Fibroblast of lung (primary cell): ENCODE measurements at regions not wholly inside any gene's neighbourhood (a gene's known extent, or its start where the extent isn't known, plus 50 kb on each side); places are given as distances from the start of the nearest gene placed in this dataset.
A peak's percentile ranks its signal among the peaks of the same experiment; 100 is the strongest.

Experiments used
- DNase-seq, 2 donors: peaks; one replicate each; pipeline versions ENCODE4 v3.0.0 to v3.0.0-alpha.2; 2010; ENCODE audit warnings: low read depth in 2 of 2
- H2AFZ ChIP-seq: 2 replicates; pipeline ENCODE4 v1.5.1; 2012; ENCODE audit warnings: low read length, control low read depth, inconsistent platforms
- H3K27ac ChIP-seq: 2 replicates; pipeline ENCODE4 v1.5.1; 2011; ENCODE audit warnings: low read length, control low read depth; ENCODE audit not compliant: insufficient read depth
- H3K27me3 ChIP-seq: 2 replicates; pipeline ENCODE4 v1.5.1; 2011; ENCODE audit warnings: mild to moderate bottlenecking, low read length; ENCODE audit not compliant: control insufficient read depth, insufficient read depth
- H3K36me3 ChIP-seq: 2 replicates; pipeline ENCODE4 v1.5.1; 2011; ENCODE audit warnings: low read length; ENCODE audit not compliant: control insufficient read depth, insufficient read depth
- H3K4me1 ChIP-seq: 2 replicates; pipeline ENCODE4 v1.5.1; 2011; ENCODE audit warnings: low read length; ENCODE audit not compliant: control insufficient read depth, insufficient read depth; ENCODE audit errors: extremely low read depth
- H3K4me2 ChIP-seq: 2 replicates; pipeline ENCODE4 v1.5.1; 2011; ENCODE audit warnings: low read length, control low read depth; ENCODE audit not compliant: insufficient read depth; ENCODE audit errors: extremely low read depth
- H3K4me3 ChIP-seq, 4 experiments: fragments of 200-600 bp in 1 of 4; sonication (generic) in 1 of 4; replicated peaks in 1 of 4; 2 replicates each; pipeline ENCODE4 v1.5.1; 2011 to 2016; ENCODE audit warnings: low read length in 4 of 4, low read depth in 3 of 4, mild to moderate bottlenecking in 3 of 4, control low read depth in 2 of 4, inconsistent platforms in 1 of 4, mixed read lengths in 1 of 4; ENCODE audit not compliant: insufficient read depth in 1 of 4; ENCODE audit errors: control extremely low read depth in 1 of 4
- H3K79me2 ChIP-seq: 2 replicates; pipeline ENCODE4 v1.5.1; 2012; ENCODE audit warnings: mild to moderate bottlenecking, low read length, inconsistent platforms; ENCODE audit not compliant: control insufficient read depth, insufficient read depth
- H3K9ac ChIP-seq: 2 replicates; pipeline ENCODE4 v1.5.1; 2011; ENCODE audit warnings: mild to moderate bottlenecking, low read length, control low read depth; ENCODE audit not compliant: insufficient read depth
- H3K9me3 ChIP-seq: 2 replicates; pipeline ENCODE4 v1.5.1; 2012; ENCODE audit warnings: low read depth, low read length; ENCODE audit not compliant: control insufficient read depth, insufficient read depth
- H4K20me1 ChIP-seq: 2 replicates; pipeline ENCODE4 v1.5.1; 2011; ENCODE audit warnings: low read length; ENCODE audit not compliant: control insufficient read depth, insufficient read depth; ENCODE audit errors: extremely low read depth
- EZH2 ChIP-seq: IDR thresholded peaks from 2 replicates; pipeline ENCODE4 v1.5.1; 2012; ENCODE audit warnings: low read length, control low read depth, mild to moderate bottlenecking; ENCODE audit errors: missing control alignments
- TF ChIP-seq, protein P1 (sequence below), 2 donors: IDR thresholded peaks in 1 of 2; conservative IDR thresholded peaks in 1 of 2; 1 replicate in 1 of 2; 2 replicates in 1 of 2; pipeline ENCODE4 v1.5.1; 2011 to 2012; ENCODE audit warnings: low read length in 2 of 2, control low read depth in 1 of 2, inconsistent platforms in 1 of 2, low read depth in 1 of 2, mild to moderate bottlenecking in 1 of 2

GRCh38 chr21:24903994-24904635 is 703.2 kb downstream of the MRPL39 start:
- no peak overlapping the region for H3K4me2 ChIP-seq
- H3K4me1 ChIP-seq = no peaks in the 10 kb centered on the region
- no peak overlapping the region for H3K27ac ChIP-seq
- no peaks in the 10 kb centered on the region for H4K20me1 ChIP-seq
- H3K36me3 ChIP-seq = no peaks in the 10 kb centered on the region
- DNase-seq = peak in 1 of 2 donors; percentile 22
- TF ChIP-seq, protein P1, sequence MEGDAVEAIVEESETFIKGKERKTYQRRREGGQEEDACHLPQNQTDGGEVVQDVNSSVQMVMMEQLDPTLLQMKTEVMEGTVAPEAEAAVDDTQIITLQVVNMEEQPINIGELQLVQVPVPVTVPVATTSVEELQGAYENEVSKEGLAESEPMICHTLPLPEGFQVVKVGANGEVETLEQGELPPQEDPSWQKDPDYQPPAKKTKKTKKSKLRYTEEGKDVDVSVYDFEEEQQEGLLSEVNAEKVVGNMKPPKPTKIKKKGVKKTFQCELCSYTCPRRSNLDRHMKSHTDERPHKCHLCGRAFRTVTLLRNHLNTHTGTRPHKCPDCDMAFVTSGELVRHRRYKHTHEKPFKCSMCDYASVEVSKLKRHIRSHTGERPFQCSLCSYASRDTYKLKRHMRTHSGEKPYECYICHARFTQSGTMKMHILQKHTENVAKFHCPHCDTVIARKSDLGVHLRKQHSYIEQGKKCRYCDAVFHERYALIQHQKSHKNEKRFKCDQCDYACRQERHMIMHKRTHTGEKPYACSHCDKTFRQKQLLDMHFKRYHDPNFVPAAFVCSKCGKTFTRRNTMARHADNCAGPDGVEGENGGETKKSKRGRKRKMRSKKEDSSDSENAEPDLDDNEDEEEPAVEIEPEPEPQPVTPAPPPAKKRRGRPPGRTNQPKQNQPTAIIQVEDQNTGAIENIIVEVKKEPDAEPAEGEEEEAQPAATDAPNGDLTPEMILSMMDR (conservative IDR thresholded peaks at IDR 0.05 in 1 of 2, IDR thresholded peaks at IDR 0.05 in 1 of 2; ENCODE audit: low read depth in 1 of 2, low read length in 2 of 2) = no peak
- no peak for TF ChIP-seq EZH2
- no peaks in the 10 kb centered on the region for H3K9me3 ChIP-seq
- H3K9ac ChIP-seq = no peak overlapping the region
- H3K79me2 ChIP-seq = no peaks in the 10 kb centered on the region
- H3K4me3 ChIP-seq = no peak overlapping the region
- no peak overlapping the region for H2AFZ ChIP-seq
- H3K27me3 ChIP-seq = no peaks in the 10 kb centered on the region

DNA sequence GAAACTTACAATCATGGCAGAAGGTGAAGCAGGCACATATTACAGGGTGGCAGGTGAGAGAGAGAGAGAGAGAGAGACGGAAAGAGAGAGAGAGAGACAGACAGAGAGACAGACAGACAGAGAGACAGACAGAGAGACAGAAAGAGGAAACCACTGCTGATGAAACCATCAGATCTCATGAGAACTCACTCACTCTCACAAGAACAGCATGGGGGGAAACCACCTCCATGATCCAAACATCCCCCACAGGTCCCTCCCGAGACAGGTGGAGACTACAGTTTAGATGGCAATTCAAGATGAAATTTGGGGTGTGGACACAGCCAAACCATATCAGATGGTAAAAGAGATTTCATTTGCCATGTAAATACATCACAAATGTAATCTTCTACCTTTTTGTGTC is 708.1 kb downstream of the MRPL39 start:
- H3K9me3 ChIP-seq = no peaks in the 10 kb centered on the region

DNA sequence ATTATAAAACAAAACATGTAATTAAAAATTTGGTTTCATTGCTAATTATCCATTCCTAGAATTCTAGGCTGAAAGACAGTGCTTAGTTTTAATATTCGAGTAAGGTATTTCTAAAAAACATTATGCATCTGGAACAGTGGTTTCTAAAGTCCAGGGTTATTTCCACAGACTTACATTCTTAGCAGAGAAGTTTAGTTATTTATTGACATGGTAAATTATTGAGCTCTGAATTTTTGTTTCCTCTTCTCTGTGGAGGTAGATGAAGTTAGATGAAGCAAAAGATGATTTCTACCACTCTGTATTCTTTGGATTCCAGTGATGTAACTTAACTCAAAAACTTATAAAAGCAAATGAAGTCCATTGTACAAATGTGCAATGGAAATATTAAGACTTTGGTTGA is 709.4 kb downstream of the MRPL39 start:
- no peak overlapping the region for H2AFZ ChIP-seq
- no peak overlapping the region for H3K9ac ChIP-seq
- TF ChIP-seq, protein P1 (conservative IDR thresholded peaks at IDR 0.05 in 1 of 2, IDR thresholded peaks at IDR 0.05 in 1 of 2; ENCODE audit: low read depth in 1 of 2, low read length in 2 of 2) = no peak
- no peak for TF ChIP-seq EZH2
- H3K4me1 ChIP-seq = no peaks in the 10 kb centered on the region
- H3K79me2 ChIP-seq = no peaks in the 10 kb centered on the region
- no peaks in the 10 kb centered on the region for H3K36me3 ChIP-seq
- no peak for DNase-seq
- no peak overlapping the region for H3K27ac ChIP-seq
- H3K4me2 ChIP-seq = no peak overlapping the region
- H3K4me3 ChIP-seq = no peak overlapping the region
- H3K9me3 ChIP-seq = no peaks in the 10 kb centered on the region
- no peaks in the 10 kb centered on the region for H4K20me1 ChIP-seq
- H3K27me3 ChIP-seq = no peaks in the 10 kb centered on the region

More for the DNA sequence above, 708.1 kb downstream of the MRPL39 start:
- H3K9ac ChIP-seq = no peak overlapping the region
- no peak overlapping the region for H3K4me3 ChIP-seq
- H3K4me1 ChIP-seq = no peaks in the 10 kb centered on the region
- no peak overlapping the region for H2AFZ ChIP-seq
- H3K36me3 ChIP-seq = no peaks in the 10 kb centered on the region
- no peak overlapping the region for H3K4me2 ChIP-seq
- no peaks in the 10 kb centered on the region for H3K79me2 ChIP-seq
- DNase-seq = no peak
- no peak overlapping the region for H3K27ac ChIP-seq
- no peak for TF ChIP-seq EZH2
- TF ChIP-seq, protein P1 (conservative IDR thresholded peaks at IDR 0.05 in 1 of 2, IDR thresholded peaks at IDR 0.05 in 1 of 2; ENCODE audit: low read depth in 1 of 2, low read length in 2 of 2) = no peak
- no peaks in the 10 kb centered on the region for H4K20me1 ChIP-seq
- no peaks in the 10 kb centered on the region for H3K27me3 ChIP-seq
